ENCODE measurements at regions not wholly inside any gene's neighbourhood (a gene's known extent, or its start where the extent isn't known, plus 50 kb on each side); places are given as distances from the start of the nearest gene placed in this dataset.

- DNase-seq (ENCODE audit: extremely low spot score, unreplicated experiment): no peak
- H3K27me3 Mint-ChIP-seq (ENCODE audit: unreplicated experiment): no peaks in the 10 kb centered on the region
These were observed 195.3 kb downstream of the UTRN start for GRCh38 chr6:144480473-144480872.

DNA sequence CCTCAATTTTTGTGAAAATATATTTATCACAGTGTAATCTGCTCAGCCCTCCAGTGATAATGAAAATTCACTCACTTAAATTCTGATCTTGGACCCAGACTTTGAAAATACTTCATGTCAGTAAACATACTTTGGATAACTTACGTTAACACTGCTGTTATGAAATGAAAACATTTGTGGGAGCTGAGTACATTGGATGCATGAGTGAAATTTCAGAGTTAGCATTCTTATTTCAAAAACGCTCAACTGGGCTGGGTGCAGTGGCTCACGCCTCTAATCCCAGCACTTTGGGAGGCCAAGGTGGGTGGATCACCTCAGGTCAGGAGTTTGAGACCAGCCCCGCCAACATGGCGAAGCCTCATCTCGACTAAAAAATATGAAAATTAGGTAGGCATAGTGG lies 196.4 kb downstream of the UTRN start:
- Mint-ChIP-seq H3K27ac (ENCODE audit: unreplicated experiment) (peak overlapping the region; percentile 4), H3K4me3 (ENCODE audit: unreplicated experiment) (no peak overlapping the region), H3K4me1 (ENCODE audit: unreplicated experiment) (peaks cover 18% of the 10 kb centered on the region), H3K9me3 (ENCODE audit: unreplicated experiment) (no peaks in the 10 kb centered on the region), H3K27me3 (ENCODE audit: unreplicated experiment) (no peaks in the 10 kb centered on the region), H3K36me3 (ENCODE audit: unreplicated experiment) (peaks cover 40% of the 10 kb centered on the region)
- no peak for TF ChIP-seq CTCF (IDR thresholded peaks at IDR 0.05)
- DNase-seq (ENCODE audit: extremely low spot score, unreplicated experiment): no peak

More at GRCh38 chr6:144480473-144480872, 195.3 kb downstream of the UTRN start:
- no peak for TF ChIP-seq CTCF (IDR thresholded peaks at IDR 0.05)
- Mint-ChIP-seq H3K9me3 (ENCODE audit: unreplicated experiment) (no peaks in the 10 kb centered on the region), H3K27ac (ENCODE audit: unreplicated experiment) (no peak overlapping the region), H3K36me3 (ENCODE audit: unreplicated experiment) (peaks cover 42% of the 10 kb centered on the region), H3K4me1 (ENCODE audit: unreplicated experiment) (peaks cover 18% of the 10 kb centered on the region), H3K4me3 (ENCODE audit: unreplicated experiment) (no peak overlapping the region)

DNA sequence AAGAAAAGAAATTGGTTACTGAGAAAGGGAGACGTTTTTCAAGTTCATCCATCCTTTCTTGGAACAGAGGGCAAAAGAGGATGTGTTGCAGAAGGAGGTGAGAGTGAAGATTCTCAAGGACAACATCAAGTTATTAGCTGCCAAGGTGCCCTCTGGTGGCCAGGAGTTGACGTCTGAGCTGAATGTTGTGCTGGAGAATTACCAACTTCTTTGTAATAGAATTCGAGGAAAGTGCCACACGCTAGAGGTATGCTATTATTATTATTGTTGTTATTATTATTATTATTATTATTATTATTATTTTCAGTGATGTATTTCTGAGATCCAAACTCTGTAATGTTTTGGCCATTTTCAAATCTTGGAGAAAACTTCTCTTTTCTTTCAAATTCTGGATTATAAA lies 197.0 kb downstream of the UTRN start:
- peak overlapping the region; percentile 4 for H3K27ac Mint-ChIP-seq (ENCODE audit: unreplicated experiment)
- no peak overlapping the region for H3K4me3 Mint-ChIP-seq (ENCODE audit: unreplicated experiment)
- peak; percentile 86 for DNase-seq (ENCODE audit: extremely low spot score, unreplicated experiment)
- H3K9me3 Mint-ChIP-seq (ENCODE audit: unreplicated experiment): no peaks in the 10 kb centered on the region
- H3K36me3 Mint-ChIP-seq (ENCODE audit: unreplicated experiment): peaks cover 37% of the 10 kb centered on the region
- peak; percentile 83 for TF ChIP-seq CTCF (IDR thresholded peaks at IDR 0.05)
- H3K27me3 Mint-ChIP-seq (ENCODE audit: unreplicated experiment): no peaks in the 10 kb centered on the region
- H3K4me1 Mint-ChIP-seq (ENCODE audit: unreplicated experiment): peaks cover 14% of the 10 kb centered on the region

GRCh38 chr6:144485531-144485930 lies 200.4 kb downstream of the UTRN start:
- DNase-seq (ENCODE audit: extremely low spot score, unreplicated experiment): no peak
- Mint-ChIP-seq H3K27ac (ENCODE audit: unreplicated experiment) (no peak overlapping the region), H3K4me1 (ENCODE audit: unreplicated experiment) (peaks cover 2% of the 10 kb centered on the region), H3K27me3 (ENCODE audit: unreplicated experiment) (no peaks in the 10 kb centered on the region), H3K9me3 (ENCODE audit: unreplicated experiment) (no peaks in the 10 kb centered on the region), H3K36me3 (ENCODE audit: unreplicated experiment) (peaks cover 34% of the 10 kb centered on the region), H3K4me3 (ENCODE audit: unreplicated experiment) (no peak overlapping the region)
- TF ChIP-seq CTCF (IDR thresholded peaks at IDR 0.05): no peak

GRCh38 chr6:144488590-144488989 lies 203.5 kb downstream of the UTRN start:
- Mint-ChIP-seq H3K27me3 (ENCODE audit: unreplicated experiment) (no peaks in the 10 kb centered on the region), H3K36me3 (ENCODE audit: unreplicated experiment) (peaks cover 45% of the 10 kb centered on the region), H3K4me1 (ENCODE audit: unreplicated experiment) (no peaks in the 10 kb centered on the region), H3K9me3 (ENCODE audit: unreplicated experiment) (no peaks in the 10 kb centered on the region), H3K27ac (ENCODE audit: unreplicated experiment) (no peak overlapping the region), H3K4me3 (ENCODE audit: unreplicated experiment) (no peak overlapping the region)
- TF ChIP-seq CTCF (IDR thresholded peaks at IDR 0.05): no peak
- DNase-seq (ENCODE audit: extremely low spot score, unreplicated experiment): no peak

Data from osteocyte (in vitro differentiated cells).